K562 (cell line): ENCODE measurements at regions not wholly inside any gene's neighbourhood (a gene's known extent, or its start where the extent isn't known, plus 50 kb on each side); places are given as distances from the start of the nearest gene placed in this dataset.

ENCODE experiments used
- ATAC-seq: fragments of 200-7000 bp; cut with Tn5 transposase; 3 replicates; pipeline ENCODE4 v1.9.1; 2020; ENCODE audit warnings: moderate library complexity
- BruUV-seq: library from RNA; stranded (reverse); fragments of 400-500 nt; replicated peaks from 2 replicates; lab custom pipeline; 2021; lab: Mats Ljungman, UMichigan
- CTCF ChIA-PET: fragments of 300-600 bp; formaldehyde crosslinking; extraction: SDS; loops from one replicate; lab custom pipeline; 2021; ENCODE audit warnings: low intra/inter-chr PET ratio; lab: Yijun Ruan, JAX
- POLR2A ChIA-PET: fragments of 300-600, 350-650 bp; sonication (Branson Sonifier 250); formaldehyde crosslinking; extraction: SDS; loops from one replicate; lab custom pipeline; 2021; ENCODE audit warnings: antibody characterized with exemption, inconsistent platforms; lab: Yijun Ruan, JAX
- DNase-seq, 4 experiments: peaks; one replicate each; pipeline versions ENCODE4 v3.0.0 to v3.0.0-alpha.2; 2011 to 2018; ENCODE audit warnings: low spot score in 3 of 4, mixed read lengths in 3 of 4; ENCODE audit errors: extremely low read depth in 1 of 4
- FAIRE-seq: peaks from 2 replicates; lab custom pipeline; 2011; peaks lifted over from hg19 to GRCh38; lab: Jason Lieb, UNC
- H2AFZ ChIP-seq: 2 replicates; pipeline ENCODE4 v1.6.0; 2011; ENCODE audit warnings: low read depth, low read length, control low read depth, inconsistent platforms
- H3K27ac ChIP-seq: fragments of 200-600 bp; 3 replicates; pipeline ENCODE4 v1.8.0; 2011; ENCODE audit warnings: low read depth, mild to moderate bottlenecking, control low read depth, inconsistent platforms, low read length, moderate library complexity, mixed read lengths; ENCODE audit errors: extremely low read depth
- H3K27me3 ChIP-seq, 2 experiments: fragments of 300-600 bp in 1 of 2; 2 replicates in 1 of 2; 3 replicates in 1 of 2; pipeline versions ENCODE4 v1.6.0 to v1.8.0; 2011; ENCODE audit warnings: inconsistent platforms in 2 of 2, low read length in 2 of 2, mild to moderate bottlenecking in 1 of 2, mixed read lengths in 1 of 2, moderate library complexity in 1 of 2; ENCODE audit not compliant: control insufficient read depth in 2 of 2, insufficient read depth in 2 of 2
- H3K36me3 ChIP-seq: fragments of 300-600 bp; 3 replicates; pipeline ENCODE4 v1.8.0; 2011; ENCODE audit warnings: mild to moderate bottlenecking, low read length, inconsistent platforms; ENCODE audit not compliant: control insufficient read depth, insufficient read depth
- H3K4me1 ChIP-seq, 2 experiments: fragments of 200-600 bp in 1 of 2; replicated peaks in 1 of 2; 2 replicates in 1 of 2; 3 replicates in 1 of 2; pipeline versions ENCODE4 v1.5.1 to v1.8.0; 2011; ENCODE audit warnings: inconsistent platforms in 2 of 2, low read length in 2 of 2, mild to moderate bottlenecking in 1 of 2, mixed read lengths in 1 of 2, moderate library complexity in 1 of 2; ENCODE audit not compliant: control insufficient read depth in 2 of 2, insufficient read depth in 2 of 2
- H3K4me2 ChIP-seq: 2 replicates; pipeline ENCODE4 v1.6.1; 2011; ENCODE audit warnings: low read length, control low read depth, inconsistent platforms, mixed read lengths; ENCODE audit not compliant: insufficient read depth
- H3K4me3 ChIP-seq: fragments of 200-600 bp; sonication (generic), shearing (Covaris generic); 2 replicates; pipeline ENCODE4 v1.5.1; 2016; ENCODE audit warnings: control low read depth, inconsistent platforms
- H3K79me2 ChIP-seq: fragments of 200-600 bp; 3 replicates; pipeline ENCODE4 v1.8.0; 2011; ENCODE audit warnings: low read length, inconsistent platforms; ENCODE audit not compliant: control insufficient read depth, insufficient read depth
- H3K9ac ChIP-seq, 2 experiments: 2 replicates each; pipeline versions ENCODE4 v1.6.0 to v1.6.1; 2011; ENCODE audit warnings: low read depth in 2 of 2, low read length in 2 of 2, control low read depth in 1 of 2, inconsistent platforms in 1 of 2, mild to moderate bottlenecking in 1 of 2, mixed read lengths in 1 of 2; ENCODE audit not compliant: insufficient read depth in 1 of 2
- H3K9me1 ChIP-seq: one replicate; pipeline ENCODE4 v1.6.0; 2011; ENCODE audit warnings: inconsistent platforms, mild to moderate bottlenecking, low read length, moderate library complexity; ENCODE audit not compliant: control insufficient read depth, insufficient read depth
- H3K9me3 ChIP-seq: replicated peaks from 2 replicates; pipeline ENCODE4 v1.5.1; 2011; ENCODE audit warnings: low read depth, low read length, inconsistent platforms; ENCODE audit not compliant: control insufficient read depth, insufficient read depth
- H4K20me1 ChIP-seq: replicated peaks from 2 replicates; pipeline ENCODE4 v1.6.1; 2011; ENCODE audit warnings: low read length, inconsistent platforms, mixed read lengths; ENCODE audit not compliant: control insufficient read depth, insufficient read depth
- ASH1L ChIP-seq: fragments of 450-650 bp; IDR thresholded peaks from 2 replicates; pipeline ENCODE4 v1.6.1; 2018; ENCODE audit warnings: borderline replicate concordance, mild to moderate bottlenecking, low read depth; ENCODE audit not compliant: partially characterized antibody
- BRD4 ChIP-seq: fragments of 200-600 bp; sonication (generic); IDR thresholded peaks from 2 replicates; pipeline ENCODE4 v1.6.1; 2017; ENCODE audit warnings: inconsistent platforms
- C11orf30 ChIP-seq: fragments of 450-650 bp; IDR thresholded peaks from 2 replicates; pipeline ENCODE4 v1.6.1; 2016; ENCODE audit warnings: low read depth, mild to moderate bottlenecking
- CREM ChIP-seq: IDR thresholded peaks from 2 replicates; pipeline ENCODE4 v1.6.1; 2014; ENCODE audit warnings: antibody characterized with exemption, low read depth
- GABPB1 ChIP-seq: sonication (generic); formaldehyde crosslinking; IDR thresholded peaks from 2 replicates; pipeline ENCODE4 v1.8.0; 2022; ENCODE audit warnings: mild to moderate bottlenecking, missing genetic modification reagents
- GATAD2A ChIP-seq: fragments of 450-650 bp; IDR thresholded peaks from 2 replicates; pipeline ENCODE4 v1.6.1; 2017
- HLTF ChIP-seq: fragments of 450-650 bp; IDR thresholded peaks from 2 replicates; pipeline ENCODE4 v1.6.1; 2016
- ILK ChIP-seq: fragments of 450-650 bp; IDR thresholded peaks from 2 replicates; pipeline ENCODE4 v1.6.1; 2016; ENCODE audit warnings: missing genetic modification characterization, low read depth, mild to moderate bottlenecking, missing compliant biosample characterization, moderate library complexity, borderline replicate concordance
- NR4A1 ChIP-seq, 2 experiments: fragments of 250-450 bp in 1 of 2; fragments of 450-650 bp in 1 of 2; sonication (Bioruptor Pico) in 1 of 2; IDR thresholded peaks; 2 replicates each; pipeline versions ENCODE4 v1.4.0 to v1.6.1; 2016 to 2020; ENCODE audit warnings: mild to moderate bottlenecking in 2 of 2, missing compliant biosample characterization in 1 of 2, missing genetic modification characterization in 1 of 2, moderate library complexity in 1 of 2
- STAT5B ChIP-seq: fragments of 250-450 bp; sonication (Bioruptor Pico); IDR thresholded peaks from 2 replicates; pipeline ENCODE4 v1.8.0; 2021; ENCODE audit warnings: mild to moderate bottlenecking, inconsistent platforms
- TEAD1 ChIP-seq, 2 experiments: fragments of 450-650 bp in 1 of 2; sonication (generic) in 1 of 2; formaldehyde crosslinking; IDR thresholded peaks; 2 replicates each; pipeline versions ENCODE4 v1.4.0 to v1.8.0; 2020 to 2022; ENCODE audit warnings: mild to moderate bottlenecking in 2 of 2, missing genetic modification reagents in 1 of 2
- ZBTB26 ChIP-seq: fragments of 450-650 bp; formaldehyde crosslinking; IDR thresholded peaks from 2 replicates; pipeline ENCODE4 v1.4.0; 2022; ENCODE audit warnings: missing genetic modification characterization
- ZBTB9 ChIP-seq: fragments of 450-650 bp; formaldehyde crosslinking; IDR thresholded peaks from 2 replicates; pipeline ENCODE4 v1.4.0; 2020; ENCODE audit warnings: mild to moderate bottlenecking, moderate library complexity
- ZFPM2 ChIP-seq: fragments of 250-450 bp; sonication (Bioruptor Pico); IDR thresholded peaks from 2 replicates; pipeline ENCODE4 v1.5.1; 2022; ENCODE audit warnings: mild to moderate bottlenecking
- ZNF217 ChIP-seq: sonication (generic); formaldehyde crosslinking; IDR thresholded peaks from 2 replicates; pipeline ENCODE4 v1.8.0; 2022; ENCODE audit warnings: mild to moderate bottlenecking, missing genetic modification reagents
- ZNF347 ChIP-seq: fragments of 450-650 bp; formaldehyde crosslinking; IDR thresholded peaks from 2 replicates; pipeline ENCODE4 v1.4.0; 2020; ENCODE audit warnings: low read depth, mild to moderate bottlenecking, moderate library complexity
- ZNF76 ChIP-seq: fragments of 250-450 bp; sonication (Bioruptor Pico); IDR thresholded peaks from 2 replicates; pipeline ENCODE4 v1.4.0; 2020; ENCODE audit warnings: mild to moderate bottlenecking, moderate library complexity, borderline replicate concordance
- WGBS: fragments of 100-300 bp; shearing (Covaris generic); methylation state at CpG from one replicate; pipeline ENCODE4 v1.1.6; 2016; ENCODE audit warnings: low coverage, mixed read lengths; ENCODE audit not compliant: insufficient coverage; ENCODE audit errors: missing lambda C conversion rate; 5-methylcytosine and 5-hydroxymethylcytosine counted together
- in situ Hi-C: fragments of 300-500 bp; cut with MboI; formaldehyde crosslinking; loops from 4 replicates; pipeline ENCODE4 v1.15.0; 2018; ENCODE audit warnings: inconsistent platforms, mixed read lengths
- intact Hi-C: fragments of 100-400 bp; cut with micrococcal nuclease; formaldehyde crosslinking; loops from 2 replicates; pipeline ENCODE4 v1.14.2; 2022
- TF ChIP-seq, protein P1 (sequence below): sonication (generic); formaldehyde crosslinking; IDR thresholded peaks from 2 replicates; pipeline ENCODE4 v1.8.0; 2022; ENCODE audit warnings: mild to moderate bottlenecking, missing genetic modification reagents

GRCh38 chr15:95556866-95557225 lies 773.7 kb upstream of the NR2F2 start (continued):
- TF ChIP-seq NR4A1 (CRISPR knock-in tag; IDR thresholded peaks at IDR 0.05), result no peak
- TF ChIP-seq NR4A1 (tag; IDR thresholded peaks at IDR 0.05), result no peak
- no peak for TF ChIP-seq CREM
- TF ChIP-seq ZFPM2, result no peak
- no peak for TF ChIP-seq BRD4
- TF ChIP-seq GABPB1, result no peak
- TF ChIP-seq ZNF347 (CRISPR knock-in tag), result no peak

GRCh38 chr15:95557226-95558046 lies 773.1 kb upstream of the NR2F2 start:
- Histone ChIP-seq H3K79me2 (no peaks in the 10 kb centered on the region), H3K9me1 (no peaks in the 10 kb centered on the region), H3K27ac (peak overlapping the region; percentile 63; the same call in 2 of the 3 replicates), H3K4me2 (peak overlapping the region; percentile 32), H3K4me1 (peaks cover 0 to 22% of the 10 kb centered on the region in 2 experiments; a peak in 3 of 5 replicates), H3K9ac (peak overlapping the region in 1 of 2 experiments; percentile 35; a peak in 1 of 4 replicates), H2AFZ (peak overlapping the region; percentile 78), H3K4me3 (no peak overlapping the region), H3K9me3 (no peaks in the 10 kb centered on the region), H3K36me3 (no peaks in the 10 kb centered on the region), H4K20me1 (no peaks in the 10 kb centered on the region), H3K27me3 (no peaks in the 10 kb centered on the region)
- peak; percentile 89 for ATAC-seq
- peak; percentile 54 to 72 (median 60) for DNase-seq
- intact Hi-C loops (no loop called here), in situ Hi-C loops (no loop called here)
- ChIA-PET CTCF (no interaction called here), POLR2A (interaction anchor here (0.6 kb wide), 2 partner anchors 61 to 777 kb away, joined by 3 read pairs; no protein-coding TSS in a partner anchor)
- peak; percentile 85 for FAIRE-seq
- WGBS, result 57% methylated on average over 17 of the region's 17 CpGs
- no TSS peak for BruUV-seq
- TF ChIP-seq STAT5B (no peak), ILK (tag) (0 out of 2 replicates have a peak, but pooled peaks have one; percentile 27), HLTF (no peak), ZNF76 (CRISPR knock-in tag) (0 out of 2 replicates have a peak, but pooled peaks have one; percentile 40), ZBTB9 (no peak; the same call in 1 of the 2 replicates), ZNF217 (CRISPR knock-in tag) (no peak), GATAD2A (no peak), TEAD1 (CRISPR knock-in tag; IDR thresholded peaks at IDR 0.05) (peak in 1 of 2 experiments; percentile 16; a peak in 1 of 4 replicates), ASH1L (no peak), ZBTB26 (no peak), C11orf30 (peak; percentile 91)
- TF ChIP-seq, protein P1, sequence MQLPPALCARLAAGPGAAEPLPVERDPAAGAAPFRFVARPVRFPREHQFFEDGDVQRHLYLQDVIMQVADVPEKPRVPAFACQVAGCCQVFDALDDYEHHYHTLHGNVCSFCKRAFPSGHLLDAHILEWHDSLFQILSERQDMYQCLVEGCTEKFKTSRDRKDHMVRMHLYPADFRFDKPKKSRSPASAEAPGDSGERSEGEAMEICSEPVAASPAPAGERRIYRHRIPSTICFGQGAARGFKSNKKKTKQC, result no peak
